Stimulated activated naive CD8-positive, alpha-beta T cell treated with anti-CD3 and anti-CD28 coated beads, Interleukin-15, amount 100 ng/mL, for 72 hours (primary cell): ENCODE measurements at regions not wholly inside any gene's neighbourhood (a gene's known extent, or its start where the extent isn't known, plus 50 kb on each side); places are given as distances from the start of the nearest gene placed in this dataset.

Source experiments
- ATAC-seq: fragments of 150-1000 bp; cut with Tn5 transposase; 2 replicates; pipeline ENCODE4 v1.10.0; 2021; ENCODE audit warnings: mild to moderate bottlenecking, moderate library complexity
- DNase-seq, 2 donors: peaks; one replicate each; pipeline ENCODE4 v3.0.0; 2021 to 2022
- H3K27ac Mint-ChIP-seq, 2 donors: one replicate each; pipeline ENCODE4 v1.8.0; 2022; ENCODE audit warnings: mild to moderate bottlenecking in 2 of 2, mixed read lengths in 2 of 2, moderate library complexity in 2 of 2
- H3K27me3 Mint-ChIP-seq: one replicate; pipeline ENCODE4 v1.8.0; 2022; ENCODE audit warnings: mixed read lengths
- H3K4me1 Mint-ChIP-seq: one replicate; pipeline ENCODE4 v1.8.0; 2022; ENCODE audit warnings: mild to moderate bottlenecking, mixed read lengths
- H3K4me3 Mint-ChIP-seq, 2 donors: one replicate each; pipeline ENCODE4 v1.8.0; 2022; ENCODE audit warnings: mild to moderate bottlenecking in 2 of 2, mixed read lengths in 2 of 2, moderate library complexity in 1 of 2
- H3K9me3 Mint-ChIP-seq, 2 donors: one replicate each; pipeline ENCODE4 v1.8.0; 2022; ENCODE audit warnings: mixed read lengths in 2 of 2

- Mint-ChIP-seq H3K27me3 (no peaks in the 10 kb centered on the region), H3K27ac (peak overlapping the region in 1 of 2 donors; percentile 22), H3K4me3 (no peak overlapping the region), H3K9me3 (peaks cover 0 to 9% of the 10 kb centered on the region in 2 donors), H3K4me1 (peaks cover 24% of the 10 kb centered on the region)
- ATAC-seq, result no peak
- no peak for DNase-seq
Measured at GRCh38 chr16:26263406-26263805, 571.6 kb downstream of the HS3ST4 start.

DNA sequence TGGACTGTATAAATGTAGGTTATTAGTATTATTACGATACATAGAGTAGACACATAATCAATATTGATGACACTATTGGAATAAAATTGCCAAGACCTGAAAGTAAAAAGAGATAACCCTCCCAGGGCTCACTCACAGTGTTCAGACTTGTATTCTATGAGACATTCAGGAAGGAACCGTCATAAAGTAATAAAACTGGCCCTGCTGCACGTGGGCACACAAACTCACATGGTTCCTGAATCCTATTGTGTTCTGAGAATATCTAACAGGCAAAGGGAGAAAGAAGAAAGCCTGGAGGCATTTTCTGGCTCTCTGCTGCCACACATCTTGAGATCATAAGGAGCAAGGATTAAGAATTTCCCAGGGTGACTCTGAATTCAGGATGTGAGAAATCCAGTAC is 575.9 kb downstream of the HS3ST4 start:
- H3K9me3 Mint-ChIP-seq, result peaks cover 0 to 9% of the 10 kb centered on the region in 2 donors
- no peaks in the 10 kb centered on the region for H3K27me3 Mint-ChIP-seq
- H3K27ac Mint-ChIP-seq, result no peak overlapping the region
- DNase-seq (no peak), ATAC-seq (no peak)
- peaks cover 32% of the 10 kb centered on the region for H3K4me1 Mint-ChIP-seq
- H3K4me3 Mint-ChIP-seq, result no peak overlapping the region

DNA sequence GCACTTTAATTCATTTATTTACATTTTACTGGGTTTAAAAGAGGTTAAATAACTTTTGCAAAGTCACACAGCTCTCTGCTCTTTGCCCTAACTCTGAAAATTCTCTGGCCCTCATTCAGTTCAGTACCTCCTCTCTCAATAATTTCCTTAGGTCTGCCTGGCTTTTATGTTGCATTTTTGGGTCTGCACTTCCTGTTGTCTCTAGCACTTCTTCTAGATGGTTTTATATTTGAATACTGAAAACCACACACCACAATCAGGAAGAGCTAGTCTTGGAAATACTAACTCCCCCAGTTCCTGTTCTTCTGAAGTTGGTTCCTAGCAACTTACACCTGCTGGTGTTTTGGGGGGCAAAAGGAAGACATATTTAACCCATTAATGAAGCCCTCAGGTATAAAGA is 577.9 kb downstream of the HS3ST4 start:
- no peaks in the 10 kb centered on the region for H3K27me3 Mint-ChIP-seq
- DNase-seq, result no peak
- peak overlapping the region in 1 of 2 donors; percentile 33 for H3K27ac Mint-ChIP-seq
- ATAC-seq, result no peak
- peaks cover 24% of the 10 kb centered on the region for H3K4me1 Mint-ChIP-seq
- H3K4me3 Mint-ChIP-seq, result peak overlapping the region in 1 of 2 donors; percentile 0
- no peaks in the 10 kb centered on the region for H3K9me3 Mint-ChIP-seq

DNA sequence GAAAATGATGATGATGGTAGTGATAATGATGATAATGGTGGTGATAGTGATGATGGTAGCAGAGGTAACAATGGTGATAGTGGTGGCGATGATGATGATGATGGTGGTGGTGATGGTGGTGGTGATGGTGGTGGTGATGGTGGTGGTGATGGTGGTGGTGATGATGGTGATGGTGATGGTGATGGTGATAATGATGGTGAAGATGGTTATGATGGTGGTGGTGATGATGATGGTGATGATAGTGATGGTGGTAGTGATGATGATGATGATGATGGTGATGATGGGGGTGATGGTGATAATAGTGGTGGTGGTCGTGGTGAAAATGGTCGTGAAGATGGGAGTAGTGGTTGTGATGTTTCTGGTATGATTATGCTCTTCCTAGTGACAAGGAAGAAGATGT is 581.8 kb downstream of the HS3ST4 start:
- DNase-seq (no peak), ATAC-seq (no peak)
- Mint-ChIP-seq H3K9me3 (peaks cover 0 to under 1% of the 10 kb centered on the region in 2 donors), H3K27ac (no peak overlapping the region), H3K4me3 (no peak overlapping the region), H3K4me1 (peaks cover 24% of the 10 kb centered on the region), H3K27me3 (no peaks in the 10 kb centered on the region)

- no peak for ATAC-seq
- H3K4me1 Mint-ChIP-seq, result peaks cover 9% of the 10 kb centered on the region
- H3K27ac Mint-ChIP-seq, result no peak overlapping the region
- no peak overlapping the region for H3K4me3 Mint-ChIP-seq
- peaks cover 0 to 4% of the 10 kb centered on the region in 2 donors for H3K9me3 Mint-ChIP-seq
- no peaks in the 10 kb centered on the region for H3K27me3 Mint-ChIP-seq
- no peak for DNase-seq
Measured at GRCh38 chr16:26275021-26275590, 583.3 kb downstream of the HS3ST4 start.

- H3K4me1 Mint-ChIP-seq, result no peaks in the 10 kb centered on the region
Measured at GRCh38 chr16:26276289-26276688, 584.5 kb downstream of the HS3ST4 start.

DNA sequence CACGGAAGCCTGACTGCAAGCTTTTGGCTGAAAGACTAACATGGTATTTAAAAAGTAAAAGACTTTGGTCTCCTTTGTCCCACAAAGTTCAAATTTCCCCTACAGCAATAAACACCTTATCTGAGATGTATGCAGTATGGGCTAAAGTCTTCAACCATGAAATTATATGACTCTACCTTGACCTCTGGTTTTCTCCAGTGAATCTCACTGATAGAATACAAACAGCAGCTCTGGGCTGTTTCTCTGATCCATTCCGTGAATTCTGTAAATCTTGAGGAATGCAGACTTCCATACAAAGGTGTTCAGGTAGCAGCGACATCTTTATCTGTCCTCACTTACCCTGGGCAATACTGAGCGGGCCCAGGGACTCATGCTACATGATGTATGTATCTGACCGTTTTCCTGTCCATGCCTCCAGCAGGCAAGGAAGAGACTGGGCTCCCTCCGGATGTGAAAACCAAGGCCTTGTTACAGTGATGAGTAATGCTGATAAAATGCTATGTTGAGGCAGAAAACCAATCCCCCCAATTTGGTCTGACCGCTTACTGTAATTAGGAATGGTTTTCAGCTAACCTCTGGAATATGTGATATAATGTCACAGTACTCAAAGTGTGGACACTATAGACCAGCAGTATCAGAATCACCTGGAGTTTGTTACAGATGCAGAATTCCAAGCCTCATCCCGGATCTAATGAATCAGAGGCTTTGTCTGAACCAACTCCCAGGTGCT is 589.8 kb downstream of the HS3ST4 start:
- H3K27me3 Mint-ChIP-seq, result no peaks in the 10 kb centered on the region
- peaks cover 0 to 4% of the 10 kb centered on the region in 2 donors for H3K9me3 Mint-ChIP-seq
- no peak for ATAC-seq
- H3K4me1 Mint-ChIP-seq, result no peaks in the 10 kb centered on the region
- H3K27ac Mint-ChIP-seq, result no peak overlapping the region
- H3K4me3 Mint-ChIP-seq, result no peak overlapping the region
- DNase-seq, result no peak

More at GRCh38 chr16:26276289-26276688, 584.5 kb downstream of the HS3ST4 start:
- Mint-ChIP-seq H3K27me3 (no peaks in the 10 kb centered on the region), H3K27ac (peak overlapping the region in 1 of 2 donors; percentile 54), H3K9me3 (peaks cover 0 to 4% of the 10 kb centered on the region in 2 donors), H3K4me3 (no peak overlapping the region)
- ATAC-seq (no peak), DNase-seq (no peak)

DNA sequence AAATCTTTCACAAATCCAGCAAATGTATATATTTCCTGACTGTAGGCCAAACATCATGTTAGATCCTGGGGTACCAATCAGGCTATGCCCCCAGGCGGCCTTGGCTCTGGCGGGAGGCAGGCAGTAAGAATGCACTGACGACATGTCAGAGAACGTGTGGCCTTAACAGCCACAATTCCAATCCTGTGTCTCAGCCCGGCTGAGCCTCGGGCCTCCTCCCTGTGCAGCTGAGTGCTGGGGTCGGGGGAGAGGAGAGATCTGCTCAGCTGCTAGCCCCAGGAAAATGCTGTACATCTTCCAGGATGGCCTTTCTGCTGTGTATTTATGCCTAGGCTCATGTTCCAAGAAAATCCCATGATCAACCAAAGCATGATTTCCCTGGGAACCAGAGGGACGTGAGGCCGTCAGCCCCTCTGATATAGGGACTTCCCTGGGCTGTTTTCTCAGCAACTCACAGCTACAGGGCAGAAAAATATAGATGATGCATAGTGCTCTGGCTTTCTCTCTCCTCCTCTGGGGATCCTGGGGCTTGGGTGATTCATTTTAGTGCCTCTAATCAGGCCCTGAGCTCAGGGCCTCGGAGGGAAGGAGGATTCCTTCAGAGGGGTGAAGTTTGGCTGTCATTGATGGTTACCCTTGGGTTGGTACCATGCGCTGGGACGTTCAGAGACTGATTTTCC is 604.0 kb downstream of the HS3ST4 start:
- Mint-ChIP-seq H3K27ac (no peak overlapping the region), H3K27me3 (no peaks in the 10 kb centered on the region), H3K4me3 (no peak overlapping the region), H3K4me1 (no peaks in the 10 kb centered on the region), H3K9me3 (no peaks in the 10 kb centered on the region)
- ATAC-seq (no peak), DNase-seq (no peak)

DNA sequence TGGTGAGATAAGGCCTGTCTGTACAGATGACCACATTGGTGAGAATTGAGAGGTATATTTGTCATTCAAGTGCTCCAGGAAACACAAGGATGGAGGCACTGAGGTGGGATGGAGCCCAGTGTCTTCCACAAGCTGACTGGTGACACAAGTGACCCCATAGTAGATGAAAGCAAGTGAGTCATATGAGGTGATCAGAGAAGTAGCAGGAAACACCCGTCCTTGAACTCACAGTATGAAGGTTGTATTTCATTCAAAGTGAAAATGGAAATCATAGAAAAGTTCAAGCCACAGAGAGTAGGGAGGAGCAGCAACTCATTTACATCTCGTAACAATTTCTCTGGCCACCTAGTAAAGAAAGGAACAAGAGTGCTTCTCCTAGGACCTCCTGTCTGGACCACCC is 609.8 kb downstream of the HS3ST4 start:
- H3K4me1 Mint-ChIP-seq, result peaks cover 12% of the 10 kb centered on the region
- H3K9me3 Mint-ChIP-seq, result no peaks in the 10 kb centered on the region
- peak; percentile 90 for ATAC-seq
- H3K4me3 Mint-ChIP-seq, result no peak overlapping the region
- no peak for DNase-seq
- H3K27ac Mint-ChIP-seq, result no peak overlapping the region
- H3K27me3 Mint-ChIP-seq, result peaks cover 21% of the 10 kb centered on the region

- ATAC-seq (no peak), DNase-seq (no peak)
- H3K4me3 Mint-ChIP-seq, result no peak overlapping the region
- H3K27me3 Mint-ChIP-seq, result peaks cover 14% of the 10 kb centered on the region
- no peak overlapping the region for H3K27ac Mint-ChIP-seq
- no peaks in the 10 kb centered on the region for H3K4me1 Mint-ChIP-seq
- peaks cover 0 to 5% of the 10 kb centered on the region in 2 donors for H3K9me3 Mint-ChIP-seq
Measured at GRCh38 chr16:26316683-26317464, 625.1 kb downstream of the HS3ST4 start.

DNA sequence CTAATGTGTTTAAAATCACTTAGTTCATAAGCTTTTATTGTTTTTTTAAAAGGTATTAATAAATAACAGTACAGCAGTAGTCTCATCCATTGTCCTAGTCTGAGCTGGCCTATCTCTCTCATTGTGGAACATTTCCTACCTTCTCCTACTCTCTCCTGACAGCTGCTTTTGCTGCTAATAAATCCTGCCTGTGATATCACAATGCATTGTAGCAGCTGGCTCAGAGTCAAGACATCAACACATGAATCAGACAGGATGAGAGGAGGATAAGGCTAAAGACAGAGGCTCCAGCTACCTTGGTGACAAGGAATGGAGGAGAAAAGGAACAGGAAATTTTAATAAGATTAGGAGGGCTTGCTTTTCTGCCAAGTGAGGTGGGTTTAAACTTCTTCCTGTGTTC is 626.1 kb downstream of the HS3ST4 start:
- Mint-ChIP-seq H3K27ac (peak overlapping the region in 1 of 2 donors; percentile 35), H3K9me3 (peaks cover 0 to 5% of the 10 kb centered on the region in 2 donors), H3K4me1 (no peaks in the 10 kb centered on the region), H3K4me3 (no peak overlapping the region), H3K27me3 (peaks cover 14% of the 10 kb centered on the region)
- no peak for ATAC-seq
- DNase-seq, result no peak

DNA sequence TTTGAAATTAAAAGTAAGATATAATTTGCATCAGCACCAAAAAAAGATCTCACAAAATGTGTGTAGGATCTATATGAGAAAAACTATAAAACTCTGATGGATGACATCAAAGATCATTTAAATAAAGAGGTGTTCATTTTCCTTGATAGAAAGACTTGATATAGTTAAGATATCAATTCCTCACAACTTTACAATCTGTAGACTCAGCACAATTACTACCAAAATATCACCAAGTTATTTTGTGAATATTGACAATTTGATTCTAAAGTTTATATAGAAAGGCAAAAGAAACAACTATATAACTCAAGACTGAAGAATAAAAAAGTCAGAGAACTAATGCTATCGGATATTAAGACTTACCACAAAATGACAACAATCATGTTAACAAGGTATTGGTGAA is 638.9 kb downstream of the HS3ST4 start:
- H3K27ac Mint-ChIP-seq, result no peak overlapping the region
- no peak for ATAC-seq

GRCh38 chr16:26334218-26335111 is 642.7 kb downstream of the HS3ST4 start:
- Mint-ChIP-seq H3K4me1 (no peaks in the 10 kb centered on the region), H3K4me3 (no peak overlapping the region), H3K27me3 (peaks cover under 1% of the 10 kb centered on the region), H3K27ac (peak overlapping the region in 1 of 2 donors; percentile 31), H3K9me3 (no peaks in the 10 kb centered on the region)
- DNase-seq, result no peak
- no peak for ATAC-seq

More for the DNA sequence above, 638.9 kb downstream of the HS3ST4 start:
- Mint-ChIP-seq H3K27me3 (peaks cover 15% of the 10 kb centered on the region), H3K4me1 (no peaks in the 10 kb centered on the region), H3K4me3 (no peak overlapping the region), H3K9me3 (peaks cover 0 to 8% of the 10 kb centered on the region in 2 donors)
- no peak for DNase-seq

DNA sequence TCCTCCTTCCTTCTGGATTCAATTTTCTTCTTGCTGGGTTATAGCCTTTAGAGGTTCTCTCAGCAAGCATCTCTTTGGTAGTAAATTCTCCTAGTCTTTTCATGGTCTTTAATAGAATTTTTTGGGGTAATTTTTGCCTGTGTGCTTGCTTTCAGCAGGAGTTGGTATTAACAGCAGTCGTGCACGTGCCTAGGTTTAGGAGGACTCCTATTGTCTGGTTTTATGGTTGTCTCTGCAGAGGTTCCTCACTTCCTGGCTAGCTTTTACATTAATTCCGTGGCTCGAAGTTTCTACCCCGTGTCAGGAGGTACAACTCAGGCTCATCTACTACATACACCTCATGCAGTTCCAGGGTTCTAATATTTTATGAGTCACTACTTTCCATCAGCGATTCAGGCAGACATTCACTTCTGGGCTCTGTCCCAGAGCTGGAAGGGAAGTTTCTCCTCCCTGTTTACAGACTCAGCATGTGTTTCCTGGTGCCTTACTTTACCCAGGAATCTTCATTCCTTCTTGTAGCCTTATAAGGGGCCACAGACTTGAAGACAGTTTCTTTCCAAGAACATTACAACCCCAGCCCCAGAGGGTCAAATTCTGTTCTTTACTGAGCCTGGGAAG is 643.6 kb downstream of the HS3ST4 start:
- H3K9me3 Mint-ChIP-seq, result no peaks in the 10 kb centered on the region
- no peaks in the 10 kb centered on the region for H3K27me3 Mint-ChIP-seq
- no peak overlapping the region for H3K27ac Mint-ChIP-seq
- no peak overlapping the region for H3K4me3 Mint-ChIP-seq
- no peak for ATAC-seq
- no peaks in the 10 kb centered on the region for H3K4me1 Mint-ChIP-seq
- no peak for DNase-seq
